NCI-H1105 treated with DMSO at 0.1 percent for 48 hours (cell line): ENCODE measurements at regions not wholly inside any gene's neighbourhood (a gene's known extent, or its start where the extent isn't known, plus 50 kb on each side); places are given as distances from the start of the nearest gene placed in this dataset.
"Not testable (repeated sequence)": the region's sequence is repeated elsewhere in the genome, so short reads cannot be mapped to it uniquely, and the experiment has no call there.

Experiments
- DNase-seq: peaks from one replicate; lab custom pipeline; 2025; lab: John Stamatoyannopoulos, UW

GRCh38 chr2:82237994-82238662, 1933.6 kb upstream of the LRRTM1 start:
- no peak for DNase-seq

- no peak for DNase-seq
Measured at GRCh38 chr2:82234283-82234874, 1929.8 kb upstream of the LRRTM1 start.

- no peak for DNase-seq
Measured at GRCh38 chr2:82233806-82234205, 1929.3 kb upstream of the LRRTM1 start.

GRCh38 chr2:82230406-82230805, 1925.9 kb upstream of the LRRTM1 start:
- DNase-seq: no peak

GRCh38 chr2:82226441-82226840, 1921.9 kb upstream of the LRRTM1 start:
- no peak for DNase-seq

GRCh38 chr2:82224301-82224940, 1919.9 kb upstream of the LRRTM1 start:
- DNase-seq: no peak

- no peak for DNase-seq
Measured at GRCh38 chr2:82215212-82215611, 1910.7 kb upstream of the LRRTM1 start.

GRCh38 chr2:82199493-82199852, 1894.9 kb upstream of the LRRTM1 start:
- DNase-seq: no peak

GRCh38 chr2:82198809-82199492, 1894.4 kb upstream of the LRRTM1 start:
- no peak for DNase-seq

GRCh38 chr2:82182270-82182669, 1877.7 kb upstream of the LRRTM1 start:
- DNase-seq: no peak

- DNase-seq: not testable (repeated sequence)
Measured at GRCh38 chr2:82175210-82175609, 1870.7 kb upstream of the LRRTM1 start.

- no peak for DNase-seq
Measured at GRCh38 chr2:82172483-82172882, 1867.9 kb upstream of the LRRTM1 start.

- DNase-seq: no peak
Measured at GRCh38 chr2:82169379-82169778, 1864.8 kb upstream of the LRRTM1 start.

GRCh38 chr2:82165377-82165776, 1860.8 kb upstream of the LRRTM1 start:
- no peak for DNase-seq

- no peak for DNase-seq
Measured at GRCh38 chr2:82158150-82158549, 1853.6 kb upstream of the LRRTM1 start.

GRCh38 chr2:82155469-82155868, 1850.9 kb upstream of the LRRTM1 start:
- no peak for DNase-seq

GRCh38 chr2:82143343-82143742, 1838.8 kb upstream of the LRRTM1 start:
- no peak for DNase-seq

GRCh38 chr2:82139979-82140611, 1835.5 kb upstream of the LRRTM1 start:
- no peak for DNase-seq

- DNase-seq: no peak
Measured at GRCh38 chr2:82137441-82137840, 1832.9 kb upstream of the LRRTM1 start.

GRCh38 chr2:82128051-82128450, 1823.5 kb upstream of the LRRTM1 start:
- DNase-seq: no peak

GRCh38 chr2:82124629-82125028, 1820.1 kb upstream of the LRRTM1 start:
- DNase-seq: no peak

- no peak for DNase-seq
Measured at GRCh38 chr2:82120654-82121053, 1816.1 kb upstream of the LRRTM1 start.

GRCh38 chr2:82120115-82120514, 1815.6 kb upstream of the LRRTM1 start:
- DNase-seq: no peak
